HG03280 (cell line): ENCODE measurements at regions not wholly inside any gene's neighbourhood (a gene's known extent, or its start where the extent isn't known, plus 50 kb on each side); places are given as distances from the start of the nearest gene placed in this dataset.

Experiments used
- ATAC-seq: cut with Tn5 transposase; IDR thresholded peaks from one replicate; pipeline ENCODE4 v1.9.1; 2021; ENCODE audit warnings: mild to moderate bottlenecking, moderate library complexity; ENCODE audit not compliant: unreplicated experiment

- ATAC-seq: no peak
Observed at GRCh38 chr12:124419292-124420040, 124.6 kb downstream of the RFLNA start.

DNA sequence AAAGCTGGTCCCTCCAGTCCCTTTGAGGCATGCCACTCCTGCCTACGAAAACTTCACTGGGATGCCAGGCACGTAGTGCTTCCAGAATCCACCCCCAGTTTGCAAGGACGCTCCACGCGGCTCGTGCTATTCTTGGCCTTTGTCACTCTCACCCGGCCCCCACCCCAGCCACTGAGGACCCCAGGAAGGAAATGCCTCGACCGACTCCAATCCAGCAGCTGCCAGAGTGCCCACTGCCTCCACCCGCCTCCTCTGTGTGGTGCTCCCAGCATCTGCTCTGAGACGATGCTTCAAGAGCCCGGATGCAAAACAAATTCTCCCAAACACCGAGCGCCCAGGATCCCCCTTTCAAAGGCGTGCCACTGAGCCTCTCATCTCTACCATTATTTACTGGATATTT, 123.9 kb downstream of the RFLNA start:
- ATAC-seq: no peak

GRCh38 chr12:124418156-124418555, 123.3 kb downstream of the RFLNA start:
- ATAC-seq: no peak

DNA sequence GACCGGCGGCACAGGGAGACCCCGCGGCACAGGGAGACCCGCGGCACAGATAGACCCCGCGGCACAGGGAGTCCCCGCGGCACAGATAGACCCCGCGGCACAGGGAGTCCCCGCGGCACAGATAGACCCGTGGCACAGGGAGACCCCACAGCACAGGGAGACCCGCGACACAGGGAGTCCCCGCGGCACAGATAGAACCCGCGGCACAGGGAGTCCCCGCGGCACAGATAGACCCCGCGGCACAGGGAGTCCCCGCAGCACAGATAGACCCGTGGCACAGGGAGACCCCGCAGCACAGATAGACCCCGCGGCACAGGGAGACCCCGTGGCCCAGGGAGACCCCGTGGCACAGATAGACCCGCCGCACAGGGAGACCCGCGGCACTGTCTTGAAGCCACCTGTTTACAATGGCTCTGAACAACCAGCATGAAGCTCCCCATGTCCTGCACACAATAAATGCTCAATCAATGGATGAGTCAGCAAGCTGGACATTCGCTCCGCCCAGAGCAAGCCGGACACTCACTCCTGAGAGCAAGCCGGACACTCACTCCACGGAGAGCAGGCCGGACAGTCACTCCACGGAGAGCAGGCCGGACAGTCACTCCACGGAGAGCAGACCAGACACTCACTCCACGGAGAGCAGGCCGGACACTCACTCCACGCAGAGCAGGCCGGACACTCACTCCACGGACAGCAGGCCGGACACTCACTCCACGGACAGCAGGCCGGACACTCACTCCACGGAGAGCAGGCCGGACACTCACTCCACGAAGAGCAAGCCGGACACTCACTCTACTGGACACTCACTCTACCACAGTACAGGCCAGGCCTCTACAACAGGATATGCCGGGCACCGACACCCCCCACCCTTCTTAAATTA, 121.9 kb downstream of the RFLNA start:
- ATAC-seq: no peak

- ATAC-seq: no peak
Observed at GRCh38 chr12:124415064-124415463, 120.2 kb downstream of the RFLNA start.

- ATAC-seq: no peak
Observed at GRCh38 chr12:124413915-124414314, 119.0 kb downstream of the RFLNA start.

DNA sequence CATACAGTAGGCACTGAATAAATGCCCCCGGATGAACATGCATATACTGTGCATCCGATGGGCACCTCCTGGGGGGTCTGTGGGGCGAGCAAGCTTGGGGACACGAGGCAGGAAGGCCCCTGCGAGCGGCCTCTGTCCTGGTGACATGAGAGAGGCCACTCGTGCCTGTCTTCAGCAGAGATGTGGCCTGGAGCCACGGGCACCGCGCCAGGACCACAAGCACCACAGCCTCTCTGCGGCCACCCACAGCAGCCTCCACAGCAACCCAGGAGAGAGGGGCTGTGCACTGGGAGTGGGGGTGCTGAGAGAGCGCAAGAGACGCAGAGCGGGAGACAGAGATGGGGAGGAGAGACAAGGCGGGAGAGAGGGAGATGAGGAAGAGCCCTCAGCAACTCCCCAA, 118.5 kb downstream of the RFLNA start:
- no peak for ATAC-seq

DNA sequence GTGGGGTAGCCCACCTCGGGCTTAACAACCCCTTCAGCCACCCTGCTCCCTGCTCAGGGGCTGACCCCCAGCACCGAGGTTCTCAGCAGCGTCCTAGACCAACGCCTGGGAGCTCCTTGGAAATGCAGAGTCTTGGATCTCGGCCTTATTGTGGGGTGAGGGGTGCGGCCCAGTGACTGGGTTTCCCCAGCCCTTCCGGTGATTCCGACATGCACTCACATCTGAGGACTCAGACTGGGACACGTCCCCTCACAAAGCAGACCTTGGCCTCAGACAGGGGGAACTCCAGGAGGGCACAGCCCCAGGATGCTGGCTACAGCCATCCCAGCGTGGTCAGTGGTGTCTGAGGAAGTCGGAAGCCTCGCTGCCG, 117.7 kb downstream of the RFLNA start:
- ATAC-seq: no peak

DNA sequence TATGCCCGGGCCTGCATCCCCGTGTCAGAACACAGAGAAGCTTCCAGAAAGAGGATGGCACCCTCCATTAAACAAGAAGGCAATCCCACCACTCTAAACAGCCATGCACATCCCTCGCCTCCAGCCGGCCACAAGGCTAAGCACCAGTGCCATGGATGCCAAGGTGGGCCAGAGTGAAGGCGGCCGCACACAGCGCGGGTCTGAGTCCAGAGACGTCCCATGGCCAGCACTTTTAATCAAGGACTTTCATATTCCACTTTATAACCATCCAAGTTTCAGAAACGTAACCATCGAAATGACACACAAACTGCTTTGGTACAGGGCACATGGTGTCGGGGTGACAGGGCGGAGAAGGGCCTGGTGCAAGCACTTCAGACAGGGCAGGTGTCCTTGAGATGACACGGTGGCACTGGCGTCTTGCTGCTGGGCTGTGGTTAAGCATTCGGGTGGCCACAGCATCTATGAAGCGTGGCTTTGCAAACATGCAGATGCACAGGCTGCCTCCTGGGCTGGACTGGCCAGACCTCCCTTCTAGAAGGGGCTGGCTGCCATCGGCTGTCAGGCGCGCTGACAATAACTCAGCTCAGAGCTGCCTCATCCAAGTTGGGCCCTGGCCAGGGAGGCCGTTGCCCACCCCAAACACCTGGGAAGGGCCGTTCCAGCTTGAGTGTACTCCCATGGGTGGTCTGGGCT, 117.2 kb downstream of the RFLNA start:
- no peak for ATAC-seq

GRCh38 chr12:124411281-124411878, 116.5 kb downstream of the RFLNA start:
- no peak for ATAC-seq

DNA sequence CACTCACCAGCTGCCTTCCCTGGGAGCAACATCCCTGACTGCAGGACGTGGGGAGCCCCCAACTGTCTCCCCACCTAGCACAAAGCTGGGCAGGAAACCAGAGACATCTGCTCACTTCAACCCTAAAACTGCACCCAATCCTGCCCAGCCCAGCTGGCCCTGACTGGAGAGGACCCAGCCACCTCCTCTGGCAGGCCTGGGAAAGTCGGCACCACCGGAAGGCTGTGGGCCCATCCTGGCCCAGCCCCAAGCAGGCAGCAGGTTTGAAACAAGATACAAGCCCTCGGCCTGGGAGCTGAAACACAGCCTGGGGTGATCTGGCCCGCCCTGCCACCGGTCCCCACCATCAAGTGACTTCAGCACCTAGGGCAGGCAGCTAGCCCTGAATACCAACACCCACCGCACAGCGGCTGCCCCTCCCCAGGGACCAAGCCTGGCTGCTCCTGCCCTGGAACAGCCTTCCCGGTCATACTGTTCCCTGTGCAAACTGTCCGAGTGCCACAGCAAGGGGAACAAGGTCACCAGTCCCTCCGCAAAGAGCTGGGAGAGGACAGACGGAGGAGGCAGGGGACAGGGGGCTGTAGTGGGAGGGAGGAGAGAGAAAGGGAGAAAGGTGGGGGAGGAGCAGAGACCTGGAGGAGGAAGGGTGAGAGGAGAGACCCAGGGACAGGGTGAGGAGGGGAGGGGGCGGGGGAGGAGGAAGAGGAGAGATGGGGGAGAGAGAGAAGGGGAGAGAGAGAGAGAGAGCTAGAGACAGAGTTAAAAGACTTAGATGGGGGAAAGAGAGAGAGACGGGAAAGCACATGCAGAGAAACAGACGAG, 115.7 kb downstream of the RFLNA start:
- no peak for ATAC-seq

DNA sequence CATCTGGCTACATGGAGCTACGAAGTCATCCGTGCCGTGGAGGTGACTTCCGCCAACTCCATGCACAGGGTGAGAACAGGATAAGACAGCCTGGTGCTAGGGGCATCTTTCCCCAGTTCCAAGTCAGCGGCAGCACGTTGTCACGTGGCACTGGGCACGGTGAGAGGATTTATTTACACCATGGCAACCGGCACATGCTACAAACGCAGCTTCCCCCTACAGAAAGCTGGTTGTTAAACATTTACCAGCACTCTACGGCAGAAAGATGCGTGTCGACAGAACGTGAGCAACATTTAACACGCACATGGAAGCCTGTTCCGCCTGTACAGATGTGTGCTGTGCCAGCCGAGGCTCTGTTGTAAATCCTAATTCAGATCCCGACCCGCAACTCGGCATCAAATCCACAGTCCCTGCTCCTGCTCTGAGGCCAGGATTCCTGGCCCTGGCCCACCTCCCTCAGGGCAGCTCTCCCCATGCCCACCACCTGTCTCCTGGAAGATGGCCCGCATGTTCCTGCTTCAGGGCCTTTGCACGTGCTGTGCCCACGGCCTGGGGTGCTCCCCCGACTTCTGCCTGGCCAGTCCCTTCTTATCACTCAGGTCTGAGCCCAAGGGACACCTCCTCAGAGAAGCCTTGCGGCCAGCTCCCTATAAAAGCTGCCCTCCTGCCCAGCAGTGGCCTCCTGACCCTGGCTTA, 114.1 kb downstream of the RFLNA start:
- no peak for ATAC-seq

DNA sequence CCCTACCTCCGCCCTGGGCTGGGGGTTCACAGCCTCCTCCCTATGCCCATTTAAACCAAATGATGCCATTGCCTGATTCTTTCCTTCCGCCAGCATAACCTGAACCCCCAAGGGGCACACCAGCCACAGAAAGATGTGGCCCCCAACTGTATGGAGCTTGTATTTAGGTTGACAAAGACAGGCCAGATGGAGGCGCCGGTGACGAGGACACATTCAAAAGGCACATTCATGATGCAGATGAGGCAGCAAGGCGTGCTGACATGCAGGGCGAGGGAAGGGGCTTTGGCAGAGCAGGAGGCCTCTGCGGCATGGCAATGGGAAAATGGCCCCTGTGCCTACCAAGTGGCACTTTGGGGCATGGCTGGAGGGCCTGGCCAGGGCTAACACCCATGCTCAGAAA, 112.2 kb downstream of the RFLNA start:
- no peak for ATAC-seq

DNA sequence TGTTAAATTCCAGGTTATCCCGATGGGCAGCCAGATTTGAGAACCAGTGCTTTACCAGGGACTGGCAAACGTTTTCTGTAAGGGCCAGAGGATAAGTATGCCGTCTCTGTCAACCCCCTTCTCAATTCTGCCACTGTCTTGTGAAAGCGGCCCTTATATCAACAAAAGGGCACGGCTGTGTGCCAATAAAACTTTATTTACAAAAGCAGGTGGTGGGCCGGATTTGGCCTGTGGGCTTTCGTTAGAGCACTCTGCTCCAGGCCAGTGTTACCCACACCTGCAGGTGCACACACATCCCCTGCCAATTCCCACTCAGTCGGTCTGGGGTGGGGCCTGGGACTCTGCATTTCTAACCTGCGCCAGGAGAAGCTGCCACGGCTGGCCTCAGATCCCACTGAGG, 111.2 kb downstream of the RFLNA start:
- no peak for ATAC-seq

DNA sequence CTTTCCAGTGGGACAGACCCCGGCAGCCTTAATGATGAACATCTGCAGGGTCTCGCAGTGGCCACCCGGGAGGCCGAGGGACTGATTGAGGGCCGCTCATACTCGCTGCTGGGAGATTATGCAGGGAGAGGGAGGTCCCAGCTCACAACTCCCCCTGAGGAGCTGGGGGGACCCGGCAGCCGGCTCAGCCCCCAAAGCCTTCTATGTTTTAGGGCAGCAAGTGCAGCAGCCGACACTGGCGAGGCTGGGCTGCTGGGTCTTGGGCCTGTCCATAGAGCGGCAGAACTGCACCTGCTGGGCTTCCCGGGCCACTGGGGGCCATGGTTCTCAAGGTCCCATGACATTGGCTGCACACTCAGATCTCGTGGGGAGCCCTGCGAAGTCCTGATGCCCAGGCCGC, 110.7 kb downstream of the RFLNA start:
- no peak for ATAC-seq

DNA sequence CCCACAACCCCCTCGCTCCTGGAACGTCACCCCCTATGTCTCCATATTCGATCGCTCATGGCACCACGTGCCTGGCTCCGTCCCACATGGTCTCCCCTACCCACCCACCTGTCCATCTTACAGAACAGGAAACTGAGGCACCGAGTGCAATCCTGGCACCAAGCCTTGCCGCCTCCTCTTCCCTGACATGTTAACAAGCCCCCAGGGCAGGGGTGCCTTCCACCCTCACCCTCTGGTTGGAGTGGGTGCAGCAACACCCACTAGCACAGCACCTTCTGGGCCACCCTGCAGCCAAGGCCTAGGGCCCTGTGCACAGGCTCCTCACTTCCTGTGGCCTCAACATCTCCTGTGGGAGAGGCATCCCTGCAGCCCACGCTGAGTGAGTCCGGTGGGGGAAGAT, 110.3 kb downstream of the RFLNA start:
- ATAC-seq: no peak

GRCh38 chr12:124404162-124404784, 109.4 kb downstream of the RFLNA start:
- no peak for ATAC-seq

GRCh38 chr12:124403273-124403672, 108.4 kb downstream of the RFLNA start:
- ATAC-seq: no peak
